Cardiac muscle cell (in vitro differentiated cells and primary cell): ENCODE measurements at regions not wholly inside any gene's neighbourhood (a gene's known extent, or its start where the extent isn't known, plus 50 kb on each side); places are given as distances from the start of the nearest gene placed in this dataset.
A peak's percentile ranks its signal among the peaks of the same experiment; 100 is the strongest.

Source experiments
- DNase-seq, 2 donors: peaks; one replicate each; pipeline versions ENCODE4 v3.0.0 to v3.0.0-alpha.2; 2010 to 2017; ENCODE audit warnings: low read depth in 1 of 2, low spot score in 1 of 2
- H3K27ac ChIP-seq: fragments of 200-600 bp; sonication (generic); 2 replicates; pipeline ENCODE4 v1.5.1; 2016
- H3K27me3 ChIP-seq: fragments of 200-600 bp; sonication (generic); 2 replicates; pipeline ENCODE4 v1.6.0; 2016; ENCODE audit warnings: control low read depth
- H3K36me3 ChIP-seq: fragments of 200-600 bp; sonication (generic); 2 replicates; pipeline ENCODE4 v1.5.1; 2016; ENCODE audit warnings: control low read depth
- H3K4me1 ChIP-seq: fragments of 200-600 bp; sonication (generic); 2 replicates; pipeline ENCODE4 v1.8.1; 2017; ENCODE audit warnings: low read depth, mild to moderate bottlenecking, mixed run types
- H3K4me3 ChIP-seq: fragments of 200-600 bp; sonication (generic); 2 replicates; pipeline ENCODE4 v1.5.1; 2016; ENCODE audit warnings: mild to moderate bottlenecking
- H3K9me3 ChIP-seq: fragments of 200-600 bp; sonication (generic); 2 replicates; pipeline ENCODE4 v1.5.1; 2017; ENCODE audit warnings: low read depth, mild to moderate bottlenecking, control low read depth
- TF ChIP-seq, protein P1 (sequence below): IDR thresholded peaks from 2 replicates; pipeline ENCODE4 v1.5.1; 2012; ENCODE audit warnings: low read depth, mild to moderate bottlenecking, low read length

DNA sequence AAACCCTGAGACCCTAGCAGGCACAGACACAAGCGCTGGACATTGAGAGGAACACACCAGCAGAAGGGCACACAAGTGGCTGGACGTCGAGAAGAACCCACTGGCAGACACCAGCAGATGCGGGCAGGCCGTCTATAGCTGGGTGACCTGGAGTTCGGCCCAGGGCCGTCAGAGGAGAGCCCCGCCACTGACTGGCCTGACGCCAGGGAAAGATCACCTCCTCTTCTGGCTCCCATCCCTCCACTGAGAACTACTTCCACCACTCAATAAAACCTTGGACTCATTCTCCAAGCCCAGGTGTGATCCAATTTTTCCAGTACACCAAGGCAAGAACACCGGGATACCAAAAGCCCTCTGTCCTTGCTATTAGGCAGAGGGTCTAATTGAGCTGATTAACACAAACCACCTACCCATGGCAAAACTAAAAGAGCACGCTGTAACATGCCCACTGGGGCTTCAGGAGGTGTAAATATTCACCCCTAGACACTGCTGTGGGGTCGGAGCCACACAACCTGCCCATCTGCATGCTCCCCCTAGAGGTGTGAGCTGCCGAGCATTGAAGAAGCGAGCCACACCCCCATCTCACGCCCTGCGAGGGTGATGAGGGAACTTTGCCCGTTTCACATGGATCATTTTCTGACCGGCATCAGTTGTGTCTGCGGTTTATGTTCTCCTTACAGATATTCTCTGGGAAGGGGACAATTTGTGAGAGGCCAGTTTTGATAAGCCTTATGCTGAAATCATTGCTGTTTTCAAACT, 104.8 kb downstream of the HLX start:
- no peak for DNase-seq
- TF ChIP-seq, protein P1, sequence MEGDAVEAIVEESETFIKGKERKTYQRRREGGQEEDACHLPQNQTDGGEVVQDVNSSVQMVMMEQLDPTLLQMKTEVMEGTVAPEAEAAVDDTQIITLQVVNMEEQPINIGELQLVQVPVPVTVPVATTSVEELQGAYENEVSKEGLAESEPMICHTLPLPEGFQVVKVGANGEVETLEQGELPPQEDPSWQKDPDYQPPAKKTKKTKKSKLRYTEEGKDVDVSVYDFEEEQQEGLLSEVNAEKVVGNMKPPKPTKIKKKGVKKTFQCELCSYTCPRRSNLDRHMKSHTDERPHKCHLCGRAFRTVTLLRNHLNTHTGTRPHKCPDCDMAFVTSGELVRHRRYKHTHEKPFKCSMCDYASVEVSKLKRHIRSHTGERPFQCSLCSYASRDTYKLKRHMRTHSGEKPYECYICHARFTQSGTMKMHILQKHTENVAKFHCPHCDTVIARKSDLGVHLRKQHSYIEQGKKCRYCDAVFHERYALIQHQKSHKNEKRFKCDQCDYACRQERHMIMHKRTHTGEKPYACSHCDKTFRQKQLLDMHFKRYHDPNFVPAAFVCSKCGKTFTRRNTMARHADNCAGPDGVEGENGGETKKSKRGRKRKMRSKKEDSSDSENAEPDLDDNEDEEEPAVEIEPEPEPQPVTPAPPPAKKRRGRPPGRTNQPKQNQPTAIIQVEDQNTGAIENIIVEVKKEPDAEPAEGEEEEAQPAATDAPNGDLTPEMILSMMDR = peak; percentile 18

DNA sequence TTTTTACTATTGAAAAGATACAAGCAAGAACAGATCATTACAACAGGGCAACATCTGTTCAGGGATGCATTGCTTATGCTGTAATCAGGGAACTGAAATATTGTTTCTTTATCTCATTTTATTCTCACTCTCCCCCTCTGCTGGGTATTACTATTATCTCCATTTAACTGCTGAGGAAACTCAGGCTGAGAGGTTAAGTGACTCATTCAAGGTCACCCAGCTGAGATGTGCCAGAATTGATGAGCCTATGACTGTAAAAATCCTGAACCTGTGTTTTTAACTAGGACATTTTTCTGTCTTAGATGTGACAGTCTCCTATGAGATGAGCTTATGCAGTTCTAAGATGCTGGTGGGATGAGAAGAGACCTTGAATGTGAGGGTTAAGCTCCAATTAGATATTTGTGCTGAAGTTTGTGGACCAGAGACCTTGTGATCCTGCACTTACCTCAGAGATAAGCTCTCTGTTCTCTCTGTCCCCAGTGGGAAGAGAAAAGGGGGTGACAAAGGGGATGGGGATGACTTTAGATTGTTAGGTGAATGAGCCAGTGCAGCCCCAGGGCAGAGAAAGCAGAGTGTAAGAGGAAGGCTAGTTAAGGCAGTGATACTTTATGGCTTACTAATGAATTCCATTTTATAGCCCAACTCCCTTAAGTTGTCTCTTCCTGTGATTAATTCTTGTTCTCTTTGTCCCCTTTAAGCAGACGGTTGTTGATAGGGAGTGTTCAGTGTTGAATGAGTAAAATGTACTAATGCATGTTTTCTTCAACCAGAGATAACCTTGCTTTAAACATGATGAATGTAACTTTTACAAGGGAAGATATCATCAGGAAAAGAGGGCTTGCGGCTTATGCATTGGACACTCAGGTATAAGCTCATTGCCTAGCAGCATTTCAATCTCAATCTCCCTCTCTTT, 111.4 kb downstream of the HLX start:
- Histone ChIP-seq H3K4me1 (no peaks in the 10 kb centered on the region), H3K27me3 (peaks cover 39% of the 10 kb centered on the region), H3K36me3 (no peaks in the 10 kb centered on the region), H3K4me3 (no peak overlapping the region), H3K27ac (no peak overlapping the region), H3K9me3 (no peaks in the 10 kb centered on the region)
- DNase-seq = peak in 1 of 2 donors; percentile 59
- TF ChIP-seq, protein P1 = peak; percentile 9

More for the DNA sequence above, 104.8 kb downstream of the HLX start:
- Histone ChIP-seq H3K4me1 (peaks cover 10% of the 10 kb centered on the region), H3K9me3 (no peaks in the 10 kb centered on the region), H3K36me3 (no peaks in the 10 kb centered on the region), H3K27ac (no peak overlapping the region), H3K4me3 (no peak overlapping the region), H3K27me3 (peaks cover 31% of the 10 kb centered on the region)

DNA sequence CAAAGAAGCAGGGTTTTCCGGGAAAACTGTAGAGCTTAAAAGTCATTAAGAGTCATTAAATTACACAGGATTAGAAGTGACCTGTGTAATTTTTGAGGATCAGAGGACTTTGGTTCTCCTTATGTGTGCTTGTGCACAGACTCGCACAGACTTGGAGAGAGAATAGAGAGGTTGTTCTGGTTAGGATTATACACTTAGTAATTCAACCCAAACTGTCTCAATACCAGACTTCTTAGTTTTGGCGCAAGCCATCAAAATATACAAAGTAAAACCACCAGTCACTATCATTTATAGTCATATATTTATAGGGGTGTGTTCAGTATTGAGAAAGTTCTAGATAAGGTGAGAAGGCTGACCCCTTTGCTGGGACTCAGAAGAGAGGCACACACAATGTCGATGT, 112.3 kb downstream of the HLX start:
- TF ChIP-seq, protein P1 = no peak
- Histone ChIP-seq H3K4me3 (no peak overlapping the region), H3K9me3 (no peaks in the 10 kb centered on the region), H3K4me1 (no peaks in the 10 kb centered on the region), H3K27ac (no peak overlapping the region), H3K27me3 (peaks cover 36% of the 10 kb centered on the region), H3K36me3 (no peaks in the 10 kb centered on the region)
- no peak for DNase-seq

DNA sequence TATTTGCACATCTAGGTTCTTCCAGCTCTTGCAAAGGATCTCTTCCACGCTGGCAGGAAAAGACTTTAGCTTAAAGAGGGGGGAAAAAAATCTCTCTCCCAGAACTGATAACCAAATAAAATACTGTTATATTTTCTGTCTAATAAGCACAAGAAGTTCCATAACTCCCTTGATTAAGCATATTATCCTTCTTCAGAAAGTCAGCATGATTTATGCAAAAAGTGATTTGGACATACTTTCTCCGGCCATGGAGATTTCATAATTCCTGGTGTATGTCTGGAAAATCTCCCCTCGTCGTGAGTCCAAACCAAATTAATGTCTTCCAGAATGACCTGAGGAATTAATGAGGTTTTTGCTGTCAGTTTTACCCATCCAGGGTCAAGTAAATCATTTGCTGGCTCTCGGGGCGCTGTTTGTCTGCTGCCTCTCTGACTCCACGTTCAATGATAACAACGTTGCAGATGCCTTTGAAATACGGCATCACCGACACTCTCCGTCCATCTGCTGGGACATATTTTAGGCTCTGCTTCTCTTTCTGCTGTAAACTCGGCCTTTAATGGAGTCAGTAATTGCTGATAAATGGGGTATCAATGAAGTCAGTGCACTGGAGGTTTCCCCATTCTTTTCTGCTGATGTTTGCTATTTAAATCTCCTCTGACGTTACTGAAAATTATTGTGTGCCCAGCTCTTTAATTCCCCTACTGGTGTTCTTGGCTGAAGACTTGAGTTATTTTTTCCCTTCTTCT, 112.9 kb downstream of the HLX start:
- peak in 1 of 2 donors; percentile 35 for DNase-seq
- peaks cover 33% of the 10 kb centered on the region for H3K27me3 ChIP-seq
- TF ChIP-seq, protein P1 = no peak
- no peak overlapping the region for H3K4me3 ChIP-seq
- no peaks in the 10 kb centered on the region for H3K9me3 ChIP-seq
- no peaks in the 10 kb centered on the region for H3K4me1 ChIP-seq
- H3K36me3 ChIP-seq = no peaks in the 10 kb centered on the region
- H3K27ac ChIP-seq = no peak overlapping the region

DNA sequence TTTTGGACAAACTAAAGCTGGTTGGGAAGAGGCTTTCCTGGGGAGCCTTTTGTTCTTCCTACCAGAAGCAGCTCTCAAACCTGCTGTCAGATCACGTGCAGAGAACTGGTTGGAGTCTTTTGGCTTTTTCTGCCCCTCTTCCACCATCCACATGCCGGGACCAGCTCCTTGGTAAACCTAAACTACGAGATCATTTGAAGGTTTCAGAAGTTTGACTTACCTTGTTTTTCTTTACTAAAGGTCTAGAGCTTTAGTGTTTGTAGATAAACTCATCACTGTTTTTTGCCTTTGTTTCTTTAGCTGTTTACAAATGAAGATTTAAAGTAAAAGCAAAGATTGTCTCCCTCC, 113.4 kb downstream of the HLX start:
- H3K4me1 ChIP-seq = no peaks in the 10 kb centered on the region
- DNase-seq = no peak
- TF ChIP-seq, protein P1 = no peak
- no peaks in the 10 kb centered on the region for H3K9me3 ChIP-seq
- H3K27ac ChIP-seq = no peak overlapping the region
- H3K4me3 ChIP-seq = no peak overlapping the region
- no peaks in the 10 kb centered on the region for H3K36me3 ChIP-seq
- H3K27me3 ChIP-seq = peaks cover 32% of the 10 kb centered on the region
